ENCODE measurements at regions not wholly inside any gene's neighbourhood (a gene's known extent, or its start where the extent isn't known, plus 50 kb on each side); places are given as distances from the start of the nearest gene placed in this dataset.

GRCh38 chr6:9136141-9136822 lies 700.9 kb upstream of the SLC35B3 start:
- H3K27ac Mint-ChIP-seq, result no peak overlapping the region
- Histone ChIP-seq H3K4me2 (replicated peaks; ENCODE audit: extremely low read depth, low read length, poor library complexity, severe bottlenecking) (no peak overlapping the region), H4K20me1 (ENCODE audit: insufficient read depth, low read length) (no peaks in the 10 kb centered on the region), H3K9ac (ENCODE audit: insufficient read depth, low read length, poor library complexity, severe bottlenecking) (no peak overlapping the region), H3K4me3 (replicated peaks in 1 of 3; ENCODE audit: low read depth in 2 of 3, low read length in 3 of 3) (no peak overlapping the region), H3K9me3 (replicated peaks in 1 of 2; ENCODE audit: control insufficient read depth in 1 of 2, insufficient read depth in 1 of 2, low read length in 2 of 2) (no peaks in the 10 kb centered on the region), H3K27ac (ENCODE audit: low read depth in 1 of 2, low read length in 2 of 2) (no peak overlapping the region), H2AFZ (ENCODE audit: insufficient read depth, low read depth, low read length, poor library complexity, severe bottlenecking) (no peak overlapping the region), H3K4me1 (ENCODE audit: control insufficient read depth in 1 of 2, insufficient read depth in 2 of 2, low read length in 2 of 2) (no peaks in the 10 kb centered on the region), H3K79me2 (ENCODE audit: insufficient read depth, low read length) (no peaks in the 10 kb centered on the region), H3K27me3 (ENCODE audit: control insufficient read depth in 2 of 2, insufficient read depth in 2 of 2, low read length in 2 of 2) (no peaks in the 10 kb centered on the region), H3K36me3 (replicated peaks in 1 of 2; ENCODE audit: control insufficient read depth in 1 of 2, insufficient read depth in 2 of 2, low read length in 2 of 2) (no peaks in the 10 kb centered on the region)
- no peak for DNase-seq
- no peak overlapping the region for H3K4me3 Mint-ChIP-seq
- H3K27me3 Mint-ChIP-seq (ENCODE audit: low read depth in 3 of 3), result peaks cover 0 to 5% (median 2%) of the 10 kb centered on the region in 3 donors
- H3K9me3 Mint-ChIP-seq, result peaks cover 0 to 7% (median 0%) of the 10 kb centered on the region in 7 donors
- TF ChIP-seq CTCF (IDR thresholded peaks at IDR 0.05), result no peak
- 69% methylated on average over 1 of the region's 2 CpGs for WGBS (ENCODE audit: insufficient coverage)
- intact Hi-C loops (cut with micrococcal nuclease), result no loop called here
- H3K36me3 Mint-ChIP-seq, result no peaks in the 10 kb centered on the region
- H3K4me1 Mint-ChIP-seq, result no peaks in the 10 kb centered on the region

GRCh38 chr6:9131616-9132015 lies 696.3 kb upstream of the SLC35B3 start:
- H3K4me3 Mint-ChIP-seq, result no peak overlapping the region
- TF ChIP-seq CTCF (IDR thresholded peaks at IDR 0.05), result no peak
- H3K27ac Mint-ChIP-seq, result no peak overlapping the region
- H2AFZ ChIP-seq (ENCODE audit: insufficient read depth, low read depth, low read length, poor library complexity, severe bottlenecking), result no peak overlapping the region
- WGBS (ENCODE audit: insufficient coverage), result 13% methylated on average over 7 of the region's 8 CpGs
- no peaks in the 10 kb centered on the region for H3K36me3 Mint-ChIP-seq
- no peaks in the 10 kb centered on the region for H3K27me3 ChIP-seq (ENCODE audit: control insufficient read depth in 2 of 2, insufficient read depth in 2 of 2, low read length in 2 of 2)
- H4K20me1 ChIP-seq (ENCODE audit: insufficient read depth, low read length), result no peaks in the 10 kb centered on the region
- no peak overlapping the region for H3K27ac ChIP-seq (ENCODE audit: low read depth in 1 of 2, low read length in 2 of 2)
- no peaks in the 10 kb centered on the region for H3K36me3 ChIP-seq (replicated peaks in 1 of 2; ENCODE audit: control insufficient read depth in 1 of 2, insufficient read depth in 2 of 2, low read length in 2 of 2)
- no peak overlapping the region for H3K4me2 ChIP-seq (replicated peaks; ENCODE audit: extremely low read depth, low read length, poor library complexity, severe bottlenecking)
- H3K27me3 Mint-ChIP-seq (ENCODE audit: low read depth in 3 of 3), result peaks cover 2 to 5% (median 2%) of the 10 kb centered on the region in 3 donors
- intact Hi-C loops (cut with micrococcal nuclease), result no loop called here
- no peaks in the 10 kb centered on the region for H3K4me1 ChIP-seq (ENCODE audit: control insufficient read depth in 1 of 2, insufficient read depth in 2 of 2, low read length in 2 of 2)
- H3K4me3 ChIP-seq (replicated peaks in 1 of 3; ENCODE audit: low read depth in 2 of 3, low read length in 3 of 3), result no peak overlapping the region
- no peaks in the 10 kb centered on the region for H3K9me3 ChIP-seq (replicated peaks in 1 of 2; ENCODE audit: control insufficient read depth in 1 of 2, insufficient read depth in 1 of 2, low read length in 2 of 2)
- no peak for DNase-seq
- no peaks in the 10 kb centered on the region for H3K4me1 Mint-ChIP-seq
- no peaks in the 10 kb centered on the region for H3K79me2 ChIP-seq (ENCODE audit: insufficient read depth, low read length)
- H3K9me3 Mint-ChIP-seq, result peaks cover 0 to 6% (median 2%) of the 10 kb centered on the region in 7 donors
- no peak overlapping the region for H3K9ac ChIP-seq (ENCODE audit: insufficient read depth, low read length, poor library complexity, severe bottlenecking)
